ENCODE measurements at regions not wholly inside any gene's neighbourhood (a gene's known extent, or its start where the extent isn't known, plus 50 kb on each side); places are given as distances from the start of the nearest gene placed in this dataset.

GRCh38 chrX:76228499-76228898 is 55.6 kb downstream of the PBDC1 start:
- no peak for DNase-seq

DNA sequence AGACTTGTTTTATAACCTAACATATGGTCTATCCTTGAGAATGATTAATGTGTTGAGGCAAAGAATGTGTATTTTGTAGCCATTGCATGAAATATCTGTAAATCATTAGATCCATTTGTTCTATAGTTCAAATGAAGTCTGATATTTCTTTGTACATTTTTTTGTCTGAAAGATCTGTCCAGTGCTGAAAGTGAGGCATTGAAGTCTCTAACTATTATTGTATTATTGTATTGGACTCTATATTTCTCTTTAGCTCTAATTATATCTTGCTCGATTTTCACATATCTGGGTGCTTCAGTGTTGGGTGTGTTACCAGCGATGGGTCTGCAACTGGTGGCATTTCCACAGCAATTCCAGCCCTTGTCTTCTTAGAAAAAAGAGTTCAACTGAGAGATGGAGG is 76.0 kb downstream of the PBDC1 start:
- no peak for DNase-seq

DNA sequence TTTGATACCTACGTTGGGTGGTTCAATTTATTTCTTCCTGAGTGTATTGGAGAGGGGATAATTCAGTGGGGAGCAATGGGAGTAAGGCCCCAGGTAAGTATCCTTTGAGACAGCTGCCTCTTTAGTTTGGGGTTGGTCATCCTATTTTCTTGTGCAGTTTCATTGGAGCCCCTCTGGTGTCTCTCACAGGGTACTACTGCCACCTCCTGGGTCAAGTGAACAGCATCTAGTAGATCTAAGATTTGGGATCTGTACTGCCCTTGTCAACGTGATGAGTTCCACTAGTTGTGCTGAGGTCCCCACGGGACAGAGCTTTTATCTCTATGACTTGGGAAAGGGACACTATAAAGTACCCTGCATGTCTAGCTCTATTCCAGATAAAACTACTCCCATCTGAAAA is 80.6 kb downstream of the PBDC1 start:
- peak; percentile 14 for DNase-seq

GRCh38 chrX:76279007-76279406 is 106.1 kb downstream of the PBDC1 start:
- DNase-seq, result peak; percentile 10
